ENCODE measurements at regions not wholly inside any gene's neighbourhood (a gene's known extent, or its start where the extent isn't known, plus 50 kb on each side); places are given as distances from the start of the nearest gene placed in this dataset.
A peak's percentile ranks its signal among the peaks of the same experiment; 100 is the strongest.

GRCh38 chr6:119543332-119543731 lies 193.8 kb upstream of the MAN1A1 start:
- no peaks in the 10 kb centered on the region for H3K4me1 ChIP-seq
- TF ChIP-seq, protein P1, sequence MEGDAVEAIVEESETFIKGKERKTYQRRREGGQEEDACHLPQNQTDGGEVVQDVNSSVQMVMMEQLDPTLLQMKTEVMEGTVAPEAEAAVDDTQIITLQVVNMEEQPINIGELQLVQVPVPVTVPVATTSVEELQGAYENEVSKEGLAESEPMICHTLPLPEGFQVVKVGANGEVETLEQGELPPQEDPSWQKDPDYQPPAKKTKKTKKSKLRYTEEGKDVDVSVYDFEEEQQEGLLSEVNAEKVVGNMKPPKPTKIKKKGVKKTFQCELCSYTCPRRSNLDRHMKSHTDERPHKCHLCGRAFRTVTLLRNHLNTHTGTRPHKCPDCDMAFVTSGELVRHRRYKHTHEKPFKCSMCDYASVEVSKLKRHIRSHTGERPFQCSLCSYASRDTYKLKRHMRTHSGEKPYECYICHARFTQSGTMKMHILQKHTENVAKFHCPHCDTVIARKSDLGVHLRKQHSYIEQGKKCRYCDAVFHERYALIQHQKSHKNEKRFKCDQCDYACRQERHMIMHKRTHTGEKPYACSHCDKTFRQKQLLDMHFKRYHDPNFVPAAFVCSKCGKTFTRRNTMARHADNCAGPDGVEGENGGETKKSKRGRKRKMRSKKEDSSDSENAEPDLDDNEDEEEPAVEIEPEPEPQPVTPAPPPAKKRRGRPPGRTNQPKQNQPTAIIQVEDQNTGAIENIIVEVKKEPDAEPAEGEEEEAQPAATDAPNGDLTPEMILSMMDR (IDR thresholded peaks at IDR 0.05), result no peak
- no peak overlapping the region for H3K4me3 ChIP-seq
- H3K36me3 ChIP-seq, result no peaks in the 10 kb centered on the region
- no peaks in the 10 kb centered on the region for H3K9me3 ChIP-seq
- no peak overlapping the region for H3K27ac ChIP-seq
- intact Hi-C loops (cut with DNase I), result no loop called here
- ATAC-seq (no peak), DNase-seq (no peak)
- no peaks in the 10 kb centered on the region for H3K27me3 ChIP-seq (ENCODE audit: low read depth)

DNA sequence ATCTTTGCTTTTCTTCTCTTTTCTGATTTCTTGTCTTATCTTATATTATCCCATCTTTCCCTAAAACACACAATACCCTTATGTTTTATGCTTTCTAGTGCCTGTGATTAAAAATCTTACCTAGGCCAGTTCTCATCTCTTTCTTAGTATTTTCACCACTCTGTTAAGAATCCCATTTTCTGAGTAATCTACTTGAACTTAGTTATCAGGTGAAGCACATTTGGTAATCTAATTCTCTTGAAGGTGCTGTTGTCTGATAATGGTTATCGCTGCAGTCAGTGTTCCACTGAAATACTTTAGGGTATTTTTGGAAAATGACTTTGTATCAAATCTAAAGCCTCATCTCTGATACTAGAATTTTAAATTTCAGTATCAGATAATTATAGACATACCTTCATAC lies 192.5 kb upstream of the MAN1A1 start:
- TF ChIP-seq, protein P1 (IDR thresholded peaks at IDR 0.05), result no peak
- ATAC-seq (no peak), DNase-seq (no peak)
- H3K9me3 ChIP-seq, result no peaks in the 10 kb centered on the region
- H3K4me1 ChIP-seq, result no peaks in the 10 kb centered on the region
- H3K36me3 ChIP-seq, result no peaks in the 10 kb centered on the region
- no peak overlapping the region for H3K27ac ChIP-seq
- no peaks in the 10 kb centered on the region for H3K27me3 ChIP-seq (ENCODE audit: low read depth)
- H3K4me3 ChIP-seq, result no peak overlapping the region
- intact Hi-C loops (cut with DNase I), result no loop called here

GRCh38 chr6:119541132-119541905 lies 191.8 kb upstream of the MAN1A1 start:
- intact Hi-C loops (cut with DNase I), result no loop called here
- H3K4me1 ChIP-seq, result no peaks in the 10 kb centered on the region
- H3K4me3 ChIP-seq, result no peak overlapping the region
- H3K9me3 ChIP-seq, result no peaks in the 10 kb centered on the region
- TF ChIP-seq, protein P1 (IDR thresholded peaks at IDR 0.05), result no peak
- peak; percentile 39 to 57 for ATAC-seq
- no peaks in the 10 kb centered on the region for H3K36me3 ChIP-seq
- H3K27me3 ChIP-seq (ENCODE audit: low read depth), result no peaks in the 10 kb centered on the region
- H3K27ac ChIP-seq, result no peak overlapping the region
- no peak for DNase-seq

- ATAC-seq, result peak in 1 of 2 donors; percentile 13
These were observed 190.9 kb upstream of the MAN1A1 start for GRCh38 chr6:119540417-119540816.

DNA sequence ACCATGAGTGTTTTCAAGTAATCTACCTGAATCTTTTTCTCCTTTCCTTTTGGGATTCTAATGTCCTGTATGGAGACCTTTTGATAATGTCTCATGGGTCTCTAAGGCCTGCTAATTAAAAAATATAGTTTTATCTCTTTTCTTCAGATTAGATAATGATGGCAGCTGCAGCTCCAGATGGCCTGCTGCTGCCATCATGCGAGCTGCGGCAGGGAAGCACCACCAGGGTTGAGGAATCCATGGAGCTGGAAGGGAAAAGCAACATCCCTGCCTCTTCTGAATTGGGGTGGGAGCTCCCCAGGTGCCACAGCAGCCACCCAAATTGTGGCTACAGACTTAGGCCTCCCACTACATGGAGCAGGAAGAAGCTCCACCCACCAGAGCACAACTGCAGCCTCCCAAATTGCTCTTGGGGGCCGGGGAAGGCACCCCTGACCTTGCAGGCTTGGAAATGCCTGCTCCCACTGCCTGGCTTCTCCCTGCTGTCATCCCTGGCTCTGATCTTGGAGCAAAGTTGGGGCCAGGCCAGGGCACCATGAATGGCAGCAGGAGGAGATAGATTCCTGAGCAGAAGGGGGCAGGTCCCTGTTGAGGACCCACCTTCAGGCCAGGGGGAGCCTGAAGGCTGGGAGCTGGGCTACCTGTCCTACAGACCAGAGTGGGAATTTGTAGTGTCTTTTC lies 189.6 kb upstream of the MAN1A1 start:
- no peaks in the 10 kb centered on the region for H3K36me3 ChIP-seq
- no peaks in the 10 kb centered on the region for H3K4me1 ChIP-seq
- no peak for DNase-seq
- H3K27ac ChIP-seq, result no peak overlapping the region
- ATAC-seq, result no peak
- no peak overlapping the region for H3K4me3 ChIP-seq
- TF ChIP-seq, protein P1 (IDR thresholded peaks at IDR 0.05), result no peak
- no peaks in the 10 kb centered on the region for H3K27me3 ChIP-seq (ENCODE audit: low read depth)
- intact Hi-C loops (cut with DNase I), result no loop called here
- H3K9me3 ChIP-seq, result no peaks in the 10 kb centered on the region

More at GRCh38 chr6:119540417-119540816, 190.9 kb upstream of the MAN1A1 start:
- no peaks in the 10 kb centered on the region for H3K4me1 ChIP-seq
- DNase-seq, result peak; percentile 41
- H3K36me3 ChIP-seq, result no peaks in the 10 kb centered on the region
- H3K9me3 ChIP-seq, result no peaks in the 10 kb centered on the region
- TF ChIP-seq, protein P1 (IDR thresholded peaks at IDR 0.05), result no peak
- H3K4me3 ChIP-seq, result no peak overlapping the region
- no peaks in the 10 kb centered on the region for H3K27me3 ChIP-seq (ENCODE audit: low read depth)
- intact Hi-C loops (cut with DNase I), result no loop called here
- H3K27ac ChIP-seq, result no peak overlapping the region

Data from lower lobe of right lung (tissue), 2 donors.